Activated CD8-positive, alpha-beta memory T cell treated with anti-CD3 and anti-CD28 coated beads for 4 hours (primary cell): ENCODE measurements at regions not wholly inside any gene's neighbourhood (a gene's known extent, or its start where the extent isn't known, plus 50 kb on each side); places are given as distances from the start of the nearest gene placed in this dataset.

Experiments used
- DNase-seq, 2 donors: peaks; one replicate each; pipeline ENCODE4 v3.0.0-alpha.2; 2020; ENCODE audit warnings: low read depth in 2 of 2

DNA sequence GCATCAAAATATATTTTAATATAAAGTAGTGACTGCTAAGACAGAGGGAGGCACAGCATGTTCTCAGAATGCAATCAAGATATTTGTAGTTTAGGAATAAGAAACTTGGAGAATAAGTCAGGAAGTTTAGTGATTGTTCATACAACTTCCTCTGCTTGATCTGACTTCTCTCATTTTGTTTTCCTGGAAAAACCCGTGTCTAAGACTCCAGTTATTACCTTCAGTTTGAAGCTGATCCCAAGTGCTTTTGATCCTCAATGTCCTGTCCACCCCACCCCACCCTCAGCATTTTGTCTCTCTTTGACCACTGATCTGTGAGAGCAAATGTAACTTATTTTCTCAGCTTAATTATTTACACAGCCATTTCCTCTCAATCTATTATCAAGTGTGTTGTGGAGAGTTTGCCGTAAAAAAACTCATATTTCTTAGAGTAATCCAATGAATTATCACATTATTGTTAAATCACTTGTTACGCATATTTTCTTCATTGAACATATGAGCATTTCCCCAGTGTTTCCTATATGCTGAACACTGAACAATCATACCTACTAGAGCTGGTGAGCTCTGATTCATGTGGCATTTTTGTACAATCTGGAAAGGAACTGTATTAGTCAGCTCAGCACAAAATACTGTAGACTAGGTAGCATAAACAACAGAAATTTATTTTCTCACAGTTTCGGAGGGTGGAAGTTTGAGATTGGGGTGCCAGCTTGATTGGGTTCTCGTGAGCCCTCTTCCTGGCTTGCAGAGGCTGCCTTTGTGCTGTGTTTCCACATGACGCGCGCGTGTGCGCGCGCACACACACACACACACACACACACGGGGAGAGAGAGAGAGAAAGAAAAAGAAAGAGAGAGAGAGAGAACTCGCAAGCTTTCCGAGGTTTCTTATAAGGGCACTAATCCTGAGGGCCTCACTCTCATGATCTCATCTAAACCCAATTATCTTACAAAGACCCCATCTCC, 65.5 kb upstream of the DPYD start:
- DNase-seq = no peak

DNA sequence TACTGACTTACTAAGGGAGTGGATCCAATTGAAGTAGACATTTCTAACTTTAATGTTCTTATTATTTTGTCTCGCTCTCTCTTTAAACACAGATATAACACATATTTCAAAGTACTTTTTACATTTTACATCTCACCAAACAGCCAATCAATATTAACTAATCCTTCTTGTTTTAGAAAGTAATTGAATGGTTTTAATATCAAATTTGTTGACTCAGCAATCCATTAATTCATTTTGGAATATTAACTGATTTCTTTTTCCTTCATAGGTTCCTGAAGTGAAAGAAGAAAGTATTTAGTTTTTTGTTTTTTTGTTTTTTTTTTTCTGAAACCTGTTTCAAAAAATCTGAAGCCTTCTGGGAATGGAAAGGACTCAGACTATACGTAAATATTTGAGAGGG, 62.3 kb upstream of the DPYD start:
- DNase-seq = no peak

- DNase-seq = no peak
Observed at GRCh38 chr1:97980530-97980929, 59.7 kb upstream of the DPYD start.

DNA sequence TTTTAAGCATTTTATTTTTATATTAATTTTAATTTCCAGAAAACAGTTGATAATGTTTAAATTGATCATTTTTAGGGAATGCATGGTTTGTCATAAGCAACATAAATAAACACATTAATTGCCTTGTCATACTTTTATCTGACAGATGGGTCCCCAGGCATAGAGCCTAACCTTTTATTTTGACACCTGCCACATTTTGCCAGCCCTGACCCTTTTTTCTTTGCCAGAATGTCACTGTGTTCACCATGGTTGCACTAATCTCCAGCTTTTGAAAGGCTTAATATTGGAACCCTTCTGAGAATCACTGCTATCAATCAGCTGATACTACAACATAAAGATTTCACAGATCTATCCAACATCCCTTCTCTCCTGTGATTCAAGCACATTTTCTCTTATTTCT, 56.0 kb upstream of the DPYD start:
- no peak for DNase-seq
